Stomach (tissue), 8 donors: ENCODE measurements at regions not wholly inside any gene's neighbourhood (a gene's known extent, or its start where the extent isn't known, plus 50 kb on each side); places are given as distances from the start of the nearest gene placed in this dataset.

Source experiments
- DNase-seq, 2 donors: peaks; one replicate each; pipeline versions ENCODE4 v3.0.0 to v3.0.0-alpha.2; 2013 to 2019
- H3K27ac ChIP-seq, 5 donors: fragments of 200-600 bp in 4 of 5; sonication (generic) in 4 of 5; one replicate each; pipeline ENCODE4 v1.5.1; 2013 to 2019; ENCODE audit warnings: mild to moderate bottlenecking in 1 of 5, moderate library complexity in 1 of 5
- H3K27me3 ChIP-seq, 3 donors: fragments of 200-600 bp; sonication (generic); one replicate each; pipeline ENCODE4 v1.5.1; 2017 to 2019; ENCODE audit warnings: mixed run types in 1 of 3
- H3K36me3 ChIP-seq, 4 donors: fragments of 200-600 bp; sonication (generic); 1 replicate in 3 of 4; 2 replicates in 1 of 4; pipeline ENCODE4 v1.5.1; 2016 to 2019
- H3K4me1 ChIP-seq, 4 donors: fragments of 200-600 bp; sonication (generic); one replicate each; pipeline ENCODE4 v1.5.1; 2016 to 2019
- H3K4me3 ChIP-seq, 4 donors: fragments of 200-600 bp; sonication (generic) in 3 of 4; one replicate each; pipeline ENCODE4 v1.5.1; 2016 to 2019; ENCODE audit warnings: mild to moderate bottlenecking in 1 of 4
- H3K9me3 ChIP-seq, 4 donors: fragments of 200-600 bp; sonication (generic); one replicate each; pipeline ENCODE4 v1.5.1; 2016 to 2019
- CTCF ChIP-seq, 7 experiments: fragments of 450-650 bp in 4 of 7; fragments of 200-600 bp in 3 of 7; sonication (generic) in 3 of 7; IDR thresholded peaks; one replicate each; pipeline ENCODE4 v1.5.1; 2016 to 2019; ENCODE audit warnings: antibody characterized with exemption in 7 of 7, control low read depth in 2 of 7, mild to moderate bottlenecking in 1 of 7
- EP300 ChIP-seq: sonication (generic); formaldehyde crosslinking; IDR thresholded peaks from one replicate; pipeline ENCODE4 v1.6.1; 2017; ENCODE audit warnings: antibody characterized with exemption
- POLR2A ChIP-seq, 4 donors: fragments of 450-650 bp; IDR thresholded peaks; one replicate each; pipeline ENCODE4 v1.6.1; 2016; ENCODE audit warnings: antibody characterized with exemption in 4 of 4, control low read depth in 2 of 4, mild to moderate bottlenecking in 1 of 4, moderate library complexity in 1 of 4
- POLR2AphosphoS5 ChIP-seq, 3 donors: sonication (generic); formaldehyde crosslinking; IDR thresholded peaks; one replicate each; pipeline ENCODE4 v1.6.1; 2016; ENCODE audit warnings: antibody characterized with exemption in 3 of 3
- WGBS, 5 donors: extraction: QIAGEN DNeasy Blood & Tissue Kit in 3 of 5; methylation state at CpG; one replicate each; pipeline versions ENCODE4 v1.1.5 to v1.1.7; 2013 to 2018; 5-methylcytosine and 5-hydroxymethylcytosine counted together
- intact Hi-C: fragments of 100-400 bp; cut with DNase I; formaldehyde crosslinking; loops from one replicate; pipeline ENCODE4 v1.15.1; 2023; ENCODE audit warnings: low total_unique reads
- donor health status: healthy with polysubstance abuse.
- donor health status: Bipolar disorder and iron deficiency.
- donor health status: healthy.

DNA sequence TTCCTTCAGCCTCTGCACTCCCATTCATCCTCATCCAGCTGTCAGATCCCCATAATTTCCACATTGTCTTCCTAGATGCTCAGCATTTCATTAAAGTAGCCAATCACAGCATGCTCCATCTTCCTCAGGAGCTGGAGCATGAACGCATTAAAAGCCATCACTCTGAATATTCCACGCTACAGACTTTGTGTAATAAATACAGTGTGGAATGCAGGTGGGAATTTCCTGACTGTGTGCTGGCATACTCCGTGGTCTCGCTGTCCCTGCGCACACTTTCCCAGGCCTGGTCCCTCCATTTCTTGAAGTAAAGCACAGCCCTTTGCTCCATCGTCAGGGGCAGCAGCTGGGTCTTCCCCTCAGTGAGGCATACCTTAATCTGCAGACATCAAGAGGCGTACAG lies 123.7 kb upstream of the NCK2 start:
- no peaks in the 10 kb centered on the region for H3K9me3 ChIP-seq
- H3K27ac ChIP-seq = no peak overlapping the region
- TF ChIP-seq CTCF (IDR thresholded peaks at IDR 0.05) (no peak), POLR2AphosphoS5 (IDR thresholded peaks at IDR 0.05) (no peak), POLR2A (IDR thresholded peaks at IDR 0.05) (no peak), EP300 (no peak)
- intact Hi-C loops = no loop called here
- H3K36me3 ChIP-seq = no peaks in the 10 kb centered on the region
- no peaks in the 10 kb centered on the region for H3K4me1 ChIP-seq
- no peak for DNase-seq
- no peak overlapping the region for H3K4me3 ChIP-seq
- H3K27me3 ChIP-seq = no peaks in the 10 kb centered on the region
- WGBS, 5 donors = 78 to 94% (median 81%) methylated on average over 7 of the region's 7 CpGs

DNA sequence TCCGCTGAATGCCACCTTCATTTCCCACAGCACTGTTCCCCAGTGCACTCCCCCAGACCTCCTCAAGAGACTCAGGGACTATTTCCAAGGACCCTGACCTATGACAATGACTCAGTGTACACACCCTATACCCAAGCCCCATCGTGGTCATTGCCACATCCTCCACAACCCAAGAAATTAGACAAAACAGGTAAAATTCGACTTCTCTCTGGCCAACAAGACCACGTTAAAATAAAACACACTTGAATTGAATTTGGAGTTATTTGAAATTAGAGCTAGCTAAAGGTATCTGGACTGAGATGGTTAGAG lies 126.4 kb upstream of the NCK2 start:
- no peaks in the 10 kb centered on the region for H3K4me1 ChIP-seq
- intact Hi-C loops = no loop called here
- H3K36me3 ChIP-seq = no peaks in the 10 kb centered on the region
- H3K27me3 ChIP-seq = no peaks in the 10 kb centered on the region
- H3K9me3 ChIP-seq = no peaks in the 10 kb centered on the region
- DNase-seq = no peak
- no peak overlapping the region for H3K27ac ChIP-seq
- no peak for TF ChIP-seq EP300
- TF ChIP-seq POLR2AphosphoS5 (IDR thresholded peaks at IDR 0.05) = no peak
- TF ChIP-seq CTCF (IDR thresholded peaks at IDR 0.05) = no peak
- no peak for TF ChIP-seq POLR2A (IDR thresholded peaks at IDR 0.05)
- 69 to 85% (median 77%) methylated on average over 4 of the region's 4 CpGs for WGBS, 5 donors
- H3K4me3 ChIP-seq = no peak overlapping the region

- no peaks in the 10 kb centered on the region for H3K36me3 ChIP-seq
- H3K27ac ChIP-seq = no peak overlapping the region
- intact Hi-C loops = no loop called here
- DNase-seq = peak; percentile 36 to 88
- H3K4me3 ChIP-seq = no peak overlapping the region
- no peaks in the 10 kb centered on the region for H3K9me3 ChIP-seq
- H3K4me1 ChIP-seq = no peaks in the 10 kb centered on the region
- H3K27me3 ChIP-seq = no peaks in the 10 kb centered on the region
- WGBS, 5 donors = 53 to 69% (median 59%) methylated on average over 12 of the region's 12 CpGs
- TF ChIP-seq CTCF (IDR thresholded peaks at IDR 0.05) (no peak), EP300 (no peak), POLR2AphosphoS5 (IDR thresholded peaks at IDR 0.05) (peak in 1 of 3 donors; percentile 16), POLR2A (IDR thresholded peaks at IDR 0.05) (no peak)
Measured at GRCh38 chr2:105617631-105618350, 126.9 kb upstream of the NCK2 start.

- H3K27me3 ChIP-seq = no peaks in the 10 kb centered on the region
- no peak for TF ChIP-seq EP300
- TF ChIP-seq CTCF (IDR thresholded peaks at IDR 0.05) = no peak
- no peak for TF ChIP-seq POLR2AphosphoS5 (IDR thresholded peaks at IDR 0.05)
- no peak for TF ChIP-seq POLR2A (IDR thresholded peaks at IDR 0.05)
- no peaks in the 10 kb centered on the region for H3K36me3 ChIP-seq
- no peaks in the 10 kb centered on the region for H3K9me3 ChIP-seq
- intact Hi-C loops = no loop called here
- DNase-seq = peak in 1 of 2 donors; percentile 31
- peak overlapping the region in 4 of 5 donors; percentile 32 to 63 (median 50) for H3K27ac ChIP-seq
- peaks cover 0 to 21% (median 13%) of the 10 kb centered on the region in 4 donors for H3K4me1 ChIP-seq
- peak overlapping the region; percentile 15 to 27 (median 17) for H3K4me3 ChIP-seq
- 29 to 57% (median 49%) methylated on average over 8 of the region's 8 CpGs for WGBS, 5 donors
Measured at GRCh38 chr2:105615305-105615704, 129.4 kb upstream of the NCK2 start.
